Tibial nerve (tissue), 4 donors: ENCODE measurements at regions not wholly inside any gene's neighbourhood (a gene's known extent, or its start where the extent isn't known, plus 50 kb on each side); places are given as distances from the start of the nearest gene placed in this dataset.
A peak's percentile ranks its signal among the peaks of the same experiment; 100 is the strongest.

Experiments
- DNase-seq, 2 donors: peaks; one replicate each; pipeline ENCODE4 v3.0.0-alpha.2; 2019; ENCODE audit warnings: low spot score in 2 of 2
- H3K27ac ChIP-seq, 4 donors: fragments of 200-600 bp; sonication (generic) in 3 of 4; one replicate each; pipeline ENCODE4 v1.5.1; 2017 to 2019; ENCODE audit warnings: mild to moderate bottlenecking in 1 of 4
- H3K27me3 ChIP-seq, 2 donors: fragments of 200-600 bp; sonication (generic) in 1 of 2; one replicate each; pipeline versions ENCODE4 v1.5.1 to v1.6.0; 2017 to 2019
- H3K36me3 ChIP-seq, 3 donors: fragments of 200-600 bp; sonication (generic); one replicate each; pipeline ENCODE4 v1.5.1; 2018 to 2019
- H3K4me1 ChIP-seq, 4 donors: fragments of 200-600 bp; sonication (generic) in 3 of 4; one replicate each; pipeline ENCODE4 v1.5.1; 2017 to 2019
- H3K4me3 ChIP-seq, 4 donors: fragments of 200-600 bp; sonication (generic) in 3 of 4; one replicate each; pipeline ENCODE4 v1.5.1; 2017 to 2019; ENCODE audit warnings: mild to moderate bottlenecking in 1 of 4, moderate library complexity in 1 of 4
- H3K9me3 ChIP-seq, 4 donors: fragments of 200-600 bp; sonication (generic) in 3 of 4; one replicate each; pipeline ENCODE4 v1.5.1; 2017 to 2019
- EP300 ChIP-seq, 2 donors: sonication (generic); formaldehyde crosslinking; IDR thresholded peaks; one replicate each; pipeline ENCODE4 v1.6.1; 2017; ENCODE audit warnings: antibody characterized with exemption in 2 of 2, mild to moderate bottlenecking in 1 of 2
- POLR2A ChIP-seq, 2 donors: fragments of 450-650 bp; IDR thresholded peaks; one replicate each; pipeline ENCODE4 v1.6.1; 2017; ENCODE audit warnings: antibody characterized with exemption in 2 of 2, mild to moderate bottlenecking in 2 of 2, moderate library complexity in 2 of 2
- WGBS, 2 donors: methylation state at CpG; one replicate each; pipeline ENCODE4 v1.1.5; 2018; 5-methylcytosine and 5-hydroxymethylcytosine counted together
- TF ChIP-seq, protein P1 (sequence below), 5 experiments: fragments of 200-600 bp in 3 of 5; fragments of 450-650 bp in 2 of 5; sonication (generic) in 3 of 5; IDR thresholded peaks; one replicate each; pipeline ENCODE4 v1.5.1; 2016 to 2019; ENCODE audit warnings: antibody characterized with exemption in 5 of 5, mild to moderate bottlenecking in 3 of 5, moderate library complexity in 2 of 5

DNA sequence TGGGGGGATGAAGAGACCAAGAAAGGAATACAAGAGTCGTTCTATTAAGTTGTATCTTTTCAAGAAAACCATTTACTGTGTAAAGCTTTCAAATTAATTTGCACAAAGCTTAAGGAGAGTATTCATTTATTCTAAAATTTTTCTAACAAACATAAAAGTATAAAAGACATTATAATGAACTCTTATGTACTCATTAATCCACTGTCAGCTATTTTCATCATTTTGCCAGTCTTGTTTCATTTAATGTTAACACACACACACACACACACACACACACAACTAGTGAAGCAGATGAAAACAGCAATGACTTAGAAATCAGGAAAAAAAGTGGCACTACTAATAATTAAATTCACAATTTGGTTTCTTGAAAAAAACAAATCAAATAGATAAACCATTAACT lies 176.7 kb downstream of the TLE1 start:
- no peak overlapping the region for H3K27ac ChIP-seq
- H3K4me1 ChIP-seq: peaks cover 0 to 13% (median 0%) of the 10 kb centered on the region in 4 donors
- no peak for DNase-seq
- TF ChIP-seq, protein P1, sequence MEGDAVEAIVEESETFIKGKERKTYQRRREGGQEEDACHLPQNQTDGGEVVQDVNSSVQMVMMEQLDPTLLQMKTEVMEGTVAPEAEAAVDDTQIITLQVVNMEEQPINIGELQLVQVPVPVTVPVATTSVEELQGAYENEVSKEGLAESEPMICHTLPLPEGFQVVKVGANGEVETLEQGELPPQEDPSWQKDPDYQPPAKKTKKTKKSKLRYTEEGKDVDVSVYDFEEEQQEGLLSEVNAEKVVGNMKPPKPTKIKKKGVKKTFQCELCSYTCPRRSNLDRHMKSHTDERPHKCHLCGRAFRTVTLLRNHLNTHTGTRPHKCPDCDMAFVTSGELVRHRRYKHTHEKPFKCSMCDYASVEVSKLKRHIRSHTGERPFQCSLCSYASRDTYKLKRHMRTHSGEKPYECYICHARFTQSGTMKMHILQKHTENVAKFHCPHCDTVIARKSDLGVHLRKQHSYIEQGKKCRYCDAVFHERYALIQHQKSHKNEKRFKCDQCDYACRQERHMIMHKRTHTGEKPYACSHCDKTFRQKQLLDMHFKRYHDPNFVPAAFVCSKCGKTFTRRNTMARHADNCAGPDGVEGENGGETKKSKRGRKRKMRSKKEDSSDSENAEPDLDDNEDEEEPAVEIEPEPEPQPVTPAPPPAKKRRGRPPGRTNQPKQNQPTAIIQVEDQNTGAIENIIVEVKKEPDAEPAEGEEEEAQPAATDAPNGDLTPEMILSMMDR (IDR thresholded peaks at IDR 0.05): no peak
- no peak for TF ChIP-seq POLR2A (IDR thresholded peaks at IDR 0.05)
- no peak for TF ChIP-seq EP300 (IDR thresholded peaks at IDR 0.05)
- H3K27me3 ChIP-seq: no peaks in the 10 kb centered on the region
- H3K4me3 ChIP-seq: no peak overlapping the region
- WGBS, 2 donors: 91 to 95% methylated on average over 1 of the region's 1 CpG
- H3K36me3 ChIP-seq: no peaks in the 10 kb centered on the region
- no peaks in the 10 kb centered on the region for H3K9me3 ChIP-seq

DNA sequence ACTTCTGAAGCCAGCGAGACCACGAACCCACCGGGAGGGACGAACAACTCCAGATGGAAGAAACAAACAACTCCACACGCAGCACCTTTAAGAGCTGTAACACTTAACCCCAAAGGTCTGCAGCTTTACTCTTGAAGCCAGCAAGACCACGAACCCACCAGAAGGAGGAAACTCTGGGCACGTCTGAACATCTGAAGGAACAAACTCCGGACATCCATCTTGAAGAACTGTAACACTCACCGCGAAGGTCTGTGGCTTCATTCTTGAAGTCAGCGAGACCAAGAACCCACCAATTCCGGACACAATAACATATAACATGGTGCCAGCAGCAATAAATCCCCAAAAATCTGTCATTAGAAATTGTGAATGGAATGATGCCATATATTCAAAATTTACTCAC lies 180.9 kb downstream of the TLE1 start:
- H3K27ac ChIP-seq: no peak overlapping the region
- no peaks in the 10 kb centered on the region for H3K27me3 ChIP-seq
- H3K9me3 ChIP-seq: no peaks in the 10 kb centered on the region
- peaks cover 0 to 6% (median 0%) of the 10 kb centered on the region in 4 donors for H3K4me1 ChIP-seq
- no peak overlapping the region for H3K4me3 ChIP-seq
- 83 to 87% methylated on average over 12 of the region's 12 CpGs for WGBS, 2 donors
- DNase-seq: no peak
- TF ChIP-seq, protein P1 (IDR thresholded peaks at IDR 0.05): no peak
- TF ChIP-seq EP300 (IDR thresholded peaks at IDR 0.05) (no peak), POLR2A (IDR thresholded peaks at IDR 0.05) (no peak)
- H3K36me3 ChIP-seq: no peaks in the 10 kb centered on the region

DNA sequence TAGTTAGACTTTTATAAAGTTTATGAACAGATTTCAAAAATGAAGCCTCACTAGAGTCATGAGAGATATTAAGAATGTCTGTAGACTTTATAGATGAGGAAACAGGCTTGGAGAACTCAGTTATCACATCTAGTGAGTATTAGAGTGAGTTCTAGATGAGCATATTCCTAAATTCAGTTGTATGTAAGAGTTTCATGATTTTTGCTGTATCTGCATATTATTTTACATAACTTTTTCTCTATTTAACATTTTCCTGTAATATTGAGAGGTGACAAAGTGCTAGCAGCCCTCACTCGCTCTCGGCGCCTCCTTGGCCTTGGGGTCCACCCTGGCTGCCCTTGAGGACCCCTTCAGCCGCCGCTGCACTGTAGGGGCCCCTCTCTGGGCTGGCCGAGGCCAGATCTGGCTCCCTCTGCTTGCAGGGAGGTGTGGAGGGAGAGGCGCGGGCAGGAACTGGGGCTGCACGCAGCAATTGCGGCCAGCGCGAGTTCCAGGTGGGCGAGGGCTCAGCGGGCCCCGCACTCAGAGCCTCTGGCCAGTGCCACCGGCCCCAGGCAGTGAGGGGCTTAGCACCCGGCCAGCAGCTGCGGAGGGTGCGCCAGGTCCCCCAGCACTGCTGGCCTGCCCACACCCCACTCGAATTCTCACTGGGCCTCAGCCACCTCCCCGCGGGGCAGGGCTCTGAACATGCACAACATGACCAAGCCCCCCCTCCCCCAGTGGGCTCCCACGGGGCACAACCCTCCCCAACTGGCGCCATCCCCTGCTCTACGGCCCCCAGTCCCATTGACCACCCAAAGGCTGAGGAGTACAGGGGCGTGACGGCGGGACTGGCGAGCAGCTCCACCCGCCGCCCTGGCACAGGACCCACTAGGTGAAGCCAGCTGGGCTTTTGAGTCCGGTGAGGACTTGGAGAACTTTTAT lies 182.1 kb downstream of the TLE1 start:
- TF ChIP-seq EP300 (IDR thresholded peaks at IDR 0.05) (no peak), POLR2A (IDR thresholded peaks at IDR 0.05) (no peak)
- TF ChIP-seq, protein P1 (IDR thresholded peaks at IDR 0.05): no peak
- Histone ChIP-seq H3K9me3 (no peaks in the 10 kb centered on the region), H3K27me3 (no peaks in the 10 kb centered on the region), H3K36me3 (no peaks in the 10 kb centered on the region), H3K27ac (no peak overlapping the region), H3K4me3 (no peak overlapping the region), H3K4me1 (no peaks in the 10 kb centered on the region)
- DNase-seq: no peak
- WGBS, 2 donors: 89 to 96% methylated on average over 14 to 25 of the region's 32 CpGs

DNA sequence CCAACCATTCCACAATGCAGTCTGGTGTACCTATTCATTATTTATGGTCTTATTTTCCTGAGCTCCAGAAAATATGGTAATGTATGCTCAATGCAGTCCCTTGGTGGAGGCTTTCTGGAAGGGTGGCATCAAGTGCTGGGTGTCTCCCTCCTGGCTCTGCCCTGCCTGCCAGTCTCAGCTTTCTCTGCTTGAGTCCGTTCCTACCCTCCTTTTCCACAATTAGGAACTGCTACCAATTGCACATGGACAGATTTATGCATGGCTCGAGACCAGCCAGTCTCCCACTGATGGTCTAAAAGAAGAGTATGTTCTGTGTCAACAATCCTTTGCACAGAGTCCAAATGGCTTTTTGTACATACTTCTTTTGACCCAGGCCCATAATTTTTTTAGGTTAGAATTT lies 189.8 kb downstream of the TLE1 start:
- TF ChIP-seq EP300 (IDR thresholded peaks at IDR 0.05) (no peak), POLR2A (IDR thresholded peaks at IDR 0.05) (no peak)
- TF ChIP-seq, protein P1 (IDR thresholded peaks at IDR 0.05): no peak
- Histone ChIP-seq H3K9me3 (no peaks in the 10 kb centered on the region), H3K4me1 (peaks cover 0 to 24% (median 4%) of the 10 kb centered on the region in 4 donors), H3K27me3 (no peaks in the 10 kb centered on the region), H3K27ac (peak overlapping the region in 3 of 4 donors; percentile 22 to 82 (median 76)), H3K36me3 (no peaks in the 10 kb centered on the region), H3K4me3 (no peak overlapping the region)
- DNase-seq: no peak
- 64 to 77% methylated on average over 2 of the region's 2 CpGs for WGBS, 2 donors

DNA sequence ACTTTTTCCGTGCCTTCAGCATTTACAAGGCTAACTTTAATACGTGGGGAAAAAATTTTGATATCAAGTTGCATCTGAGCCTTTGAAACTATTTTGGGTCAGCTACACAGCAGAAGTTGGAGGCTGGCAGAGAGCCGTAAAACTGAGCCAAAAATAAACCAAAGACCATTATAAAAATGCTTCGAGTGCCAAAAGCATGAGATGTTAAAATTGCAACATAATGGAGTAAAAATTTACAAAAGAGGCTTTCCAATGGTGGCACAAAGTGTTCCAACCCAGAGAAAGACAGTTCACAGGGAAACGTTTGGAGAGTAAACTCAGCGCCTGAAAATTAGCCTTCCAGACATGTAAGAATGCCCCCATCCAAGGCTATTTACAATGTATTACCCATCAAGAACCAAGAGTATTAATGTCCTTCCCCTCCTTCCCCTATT lies 190.3 kb downstream of the TLE1 start:
- H3K4me1 ChIP-seq: peaks cover 0 to 24% (median 4%) of the 10 kb centered on the region in 4 donors
- WGBS, 2 donors: 14 to 19% methylated on average over 6 of the region's 6 CpGs
- TF ChIP-seq POLR2A (IDR thresholded peaks at IDR 0.05): no peak
- peak; percentile 71 to 92 for TF ChIP-seq EP300 (IDR thresholded peaks at IDR 0.05)

More for the DNA sequence above, 190.3 kb downstream of the TLE1 start:
- Histone ChIP-seq H3K36me3 (no peaks in the 10 kb centered on the region), H3K4me3 (no peak overlapping the region), H3K9me3 (no peaks in the 10 kb centered on the region), H3K27me3 (no peaks in the 10 kb centered on the region), H3K27ac (peak overlapping the region in 3 of 4 donors; percentile 22 to 82 (median 76))
- peak in 1 of 2 donors; percentile 68 for DNase-seq
